ENCODE measurements at regions not wholly inside any gene's neighbourhood (a gene's known extent, or its start where the extent isn't known, plus 50 kb on each side); places are given as distances from the start of the nearest gene placed in this dataset.

- TF ChIP-seq, protein P1, sequence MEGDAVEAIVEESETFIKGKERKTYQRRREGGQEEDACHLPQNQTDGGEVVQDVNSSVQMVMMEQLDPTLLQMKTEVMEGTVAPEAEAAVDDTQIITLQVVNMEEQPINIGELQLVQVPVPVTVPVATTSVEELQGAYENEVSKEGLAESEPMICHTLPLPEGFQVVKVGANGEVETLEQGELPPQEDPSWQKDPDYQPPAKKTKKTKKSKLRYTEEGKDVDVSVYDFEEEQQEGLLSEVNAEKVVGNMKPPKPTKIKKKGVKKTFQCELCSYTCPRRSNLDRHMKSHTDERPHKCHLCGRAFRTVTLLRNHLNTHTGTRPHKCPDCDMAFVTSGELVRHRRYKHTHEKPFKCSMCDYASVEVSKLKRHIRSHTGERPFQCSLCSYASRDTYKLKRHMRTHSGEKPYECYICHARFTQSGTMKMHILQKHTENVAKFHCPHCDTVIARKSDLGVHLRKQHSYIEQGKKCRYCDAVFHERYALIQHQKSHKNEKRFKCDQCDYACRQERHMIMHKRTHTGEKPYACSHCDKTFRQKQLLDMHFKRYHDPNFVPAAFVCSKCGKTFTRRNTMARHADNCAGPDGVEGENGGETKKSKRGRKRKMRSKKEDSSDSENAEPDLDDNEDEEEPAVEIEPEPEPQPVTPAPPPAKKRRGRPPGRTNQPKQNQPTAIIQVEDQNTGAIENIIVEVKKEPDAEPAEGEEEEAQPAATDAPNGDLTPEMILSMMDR (IDR thresholded peaks at IDR 0.05; ENCODE audit: low read depth, low read length, poor library complexity, severe bottlenecking) = no peak
- TF ChIP-seq EZH2phosphoT487 (IDR thresholded peaks at IDR 0.05; ENCODE audit: borderline replicate concordance, low read length) = no peak
These were observed 432.7 kb upstream of the TRIB2 start for GRCh38 chr2:12284037-12284436.
